ENCODE measurements at regions not wholly inside any gene's neighbourhood (a gene's known extent, or its start where the extent isn't known, plus 50 kb on each side); places are given as distances from the start of the nearest gene placed in this dataset.

DNA sequence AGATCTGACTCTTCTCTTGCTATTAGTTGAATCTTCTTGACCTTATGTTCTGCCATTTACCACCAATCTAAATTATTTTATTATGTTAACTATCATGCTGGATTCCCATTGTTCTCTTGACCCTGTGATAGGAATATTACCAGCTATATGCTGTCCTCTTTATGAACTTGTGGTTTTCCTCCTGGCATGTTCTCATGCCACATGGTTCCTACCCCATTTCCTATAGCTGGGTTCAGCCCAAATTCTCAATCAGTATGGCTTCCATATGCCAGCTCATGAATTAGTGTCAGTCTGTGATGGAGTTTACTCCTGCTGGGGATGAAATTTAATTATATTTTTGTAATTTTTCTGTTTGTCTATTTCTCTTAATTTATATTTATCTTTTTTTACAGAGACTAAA, 430.5 kb downstream of the SMARCA1 start:
- Histone ChIP-seq H3K4me1 (ENCODE audit: control insufficient read depth, extremely low read depth, insufficient read depth, low read length) (no peaks in the 10 kb centered on the region), H3K27ac (ENCODE audit: control insufficient read depth, insufficient read depth, low read length) (no peak overlapping the region), H3K9me1 (ENCODE audit: control insufficient read depth, extremely low read depth, insufficient read depth, low read length) (no peaks in the 10 kb centered on the region), H3K4me2 (ENCODE audit: control insufficient read depth, extremely low read depth, insufficient read depth, low read depth, low read length) (no peak overlapping the region), H3K36me3 (ENCODE audit: control insufficient read depth in 2 of 2, extremely low read depth in 1 of 2, insufficient read depth in 2 of 2, low read length in 2 of 2) (no peaks in the 10 kb centered on the region), H3K9ac (ENCODE audit: control insufficient read depth, extremely low read depth, insufficient read depth, low read length) (no peak overlapping the region), H3K27me3 (ENCODE audit: control insufficient read depth, extremely low read depth, insufficient read depth, low read length) (no peaks in the 10 kb centered on the region), H4K20me1 (ENCODE audit: control insufficient read depth, extremely low read depth, insufficient read depth, low read length) (no peaks in the 10 kb centered on the region), H2AFZ (ENCODE audit: control insufficient read depth, low read length) (no peak overlapping the region), H3K4me3 (ENCODE audit: control insufficient read depth in 2 of 3, extremely low read depth in 1 of 3, insufficient read depth in 2 of 3, low read depth in 1 of 3, low read length in 3 of 3) (no peak overlapping the region), H3K79me2 (ENCODE audit: control insufficient read depth, insufficient read depth, low read length) (no peaks in the 10 kb centered on the region), H3K9me3 (ENCODE audit: control insufficient read depth, low read depth, low read length) (no peaks in the 10 kb centered on the region)
- dilution Hi-C loops (cut with MboI; ENCODE audit: extremely low pct_ligation_motif_present, low sequenced_read_pairs) = no loop called here
- no peak for DNase-seq (ENCODE audit: low read depth, low spot score)
- TF ChIP-seq CTCF (optimal IDR thresholded peaks at IDR 0.05 in 1 of 3, IDR thresholded peaks at IDR 0.05 in 1 of 3, conservative IDR thresholded peaks at IDR 0.05 in 1 of 3; ENCODE audit: extremely low read depth in 1 of 3, insufficient read depth in 2 of 3, low read length in 3 of 3) = no peak
- no peak for TF ChIP-seq EZH2 (IDR thresholded peaks at IDR 0.05; ENCODE audit: low read length)
- FAIRE-seq = no peak

GRCh38 chrX:129092242-129092641, 431.0 kb downstream of the SMARCA1 start:
- Histone ChIP-seq H3K9ac (ENCODE audit: control insufficient read depth, extremely low read depth, insufficient read depth, low read length) (no peak overlapping the region), H3K9me3 (ENCODE audit: control insufficient read depth, low read depth, low read length) (no peaks in the 10 kb centered on the region), H3K4me2 (ENCODE audit: control insufficient read depth, extremely low read depth, insufficient read depth, low read depth, low read length) (no peak overlapping the region), H3K79me2 (ENCODE audit: control insufficient read depth, insufficient read depth, low read length) (no peaks in the 10 kb centered on the region), H3K36me3 (ENCODE audit: control insufficient read depth in 2 of 2, extremely low read depth in 1 of 2, insufficient read depth in 2 of 2, low read length in 2 of 2) (no peaks in the 10 kb centered on the region), H4K20me1 (ENCODE audit: control insufficient read depth, extremely low read depth, insufficient read depth, low read length) (no peaks in the 10 kb centered on the region), H3K4me1 (ENCODE audit: control insufficient read depth, extremely low read depth, insufficient read depth, low read length) (no peaks in the 10 kb centered on the region), H3K9me1 (ENCODE audit: control insufficient read depth, extremely low read depth, insufficient read depth, low read length) (no peaks in the 10 kb centered on the region), H2AFZ (ENCODE audit: control insufficient read depth, low read length) (no peak overlapping the region), H3K27me3 (ENCODE audit: control insufficient read depth, extremely low read depth, insufficient read depth, low read length) (no peaks in the 10 kb centered on the region), H3K4me3 (ENCODE audit: control insufficient read depth in 2 of 3, extremely low read depth in 1 of 3, insufficient read depth in 2 of 3, low read depth in 1 of 3, low read length in 3 of 3) (no peak overlapping the region), H3K27ac (ENCODE audit: control insufficient read depth, insufficient read depth, low read length) (no peak overlapping the region)
- TF ChIP-seq CTCF (optimal IDR thresholded peaks at IDR 0.05 in 1 of 3, IDR thresholded peaks at IDR 0.05 in 1 of 3, conservative IDR thresholded peaks at IDR 0.05 in 1 of 3; ENCODE audit: extremely low read depth in 1 of 3, insufficient read depth in 2 of 3, low read length in 3 of 3) (no peak), EZH2 (IDR thresholded peaks at IDR 0.05; ENCODE audit: low read length) (no peak)
- dilution Hi-C loops (cut with MboI; ENCODE audit: extremely low pct_ligation_motif_present, low sequenced_read_pairs) = no loop called here
- FAIRE-seq (no peak), DNase-seq (ENCODE audit: low read depth, low spot score) (no peak)

Data from keratinocyte (primary cell).